Loucy (cell line): ENCODE measurements at regions not wholly inside any gene's neighbourhood (a gene's known extent, or its start where the extent isn't known, plus 50 kb on each side); places are given as distances from the start of the nearest gene placed in this dataset.
"Not testable (repeated sequence)": the region's sequence is repeated elsewhere in the genome, so short reads cannot be mapped to it uniquely, and the experiment has no call there.

Experiments
- H2AFZ ChIP-seq: fragments of 200-600 bp; sonication (generic); 2 replicates; pipeline ENCODE4 v1.6.0; 2016; ENCODE audit warnings: antibody characterized with exemption, mild to moderate bottlenecking, low read length, moderate library complexity
- H3F3A ChIP-seq: fragments of 200-600 bp; 2 replicates; pipeline ENCODE4 v1.6.0; 2016; ENCODE audit warnings: antibody characterized with exemption, low read depth, mild to moderate bottlenecking
- H3K27me3 ChIP-seq: fragments of 200-600 bp; sonication (generic); 2 replicates; pipeline ENCODE4 v1.6.1; 2014; ENCODE audit warnings: low read length, mild to moderate bottlenecking; ENCODE audit not compliant: insufficient read depth, poor library complexity, severe bottlenecking
- H3K36me3 ChIP-seq: fragments of 200-600 bp; sonication (generic); 2 replicates; pipeline ENCODE4 v1.6.1; 2016; ENCODE audit warnings: low read length; ENCODE audit not compliant: insufficient read depth
- H3K4me1 ChIP-seq: fragments of 200-600 bp; sonication (generic); 2 replicates; pipeline ENCODE4 v1.5.1; 2014; ENCODE audit warnings: low read length, mild to moderate bottlenecking; ENCODE audit not compliant: insufficient read depth, poor library complexity, severe bottlenecking
- H3K4me2 ChIP-seq: fragments of 200-600 bp; sonication (generic); 2 replicates; pipeline ENCODE4 v1.6.0; 2014; ENCODE audit warnings: antibody characterized with exemption, low read length, low read depth, mild to moderate bottlenecking; ENCODE audit not compliant: poor library complexity, severe bottlenecking
- H3K4me3 ChIP-seq: fragments of 200-600 bp; sonication (generic); 2 replicates; pipeline ENCODE4 v1.5.1; 2014; ENCODE audit warnings: low read length, mild to moderate bottlenecking, mixed read lengths; ENCODE audit not compliant: poor library complexity, severe bottlenecking
- H3K79me2 ChIP-seq: fragments of 200-600 bp; sonication (generic); 2 replicates; pipeline ENCODE4 v1.6.1; 2014; ENCODE audit warnings: low read length; ENCODE audit not compliant: insufficient read depth
- H3K9ac ChIP-seq: fragments of 200-600 bp; sonication (generic); 2 replicates; pipeline ENCODE4 v1.6.0; 2014; ENCODE audit warnings: mild to moderate bottlenecking, low read depth, low read length, moderate library complexity; ENCODE audit not compliant: poor library complexity, severe bottlenecking
- H3K9me2 ChIP-seq: fragments of 200-600 bp; sonication (generic); replicated peaks from 2 replicates; pipeline ENCODE4 v1.6.1; 2016; ENCODE audit warnings: low read depth, low read length, mixed read lengths
- H3K9me3 ChIP-seq: fragments of 200-600 bp; sonication (generic); 2 replicates; pipeline ENCODE4 v1.6.1; 2014; ENCODE audit warnings: mild to moderate bottlenecking, antibody characterized with exemption, low read length, low read depth; ENCODE audit not compliant: insufficient read depth
- H4K20me1 ChIP-seq: fragments of 200-600 bp; sonication (generic); 2 replicates; pipeline ENCODE4 v1.6.0; 2014; ENCODE audit warnings: antibody characterized with exemption, low read length, mild to moderate bottlenecking; ENCODE audit not compliant: insufficient read depth, poor library complexity, severe bottlenecking
- CTCF ChIP-seq: fragments of 200-600 bp; sonication (generic); conservative IDR thresholded peaks from 2 replicates; pipeline ENCODE4 v1.5.1; 2014; ENCODE audit warnings: mild to moderate bottlenecking, antibody characterized with exemption, low read length
- EZH2phosphoT487 ChIP-seq: fragments of 200-600 bp; IDR thresholded peaks from 2 replicates; pipeline ENCODE4 v1.6.1; 2018; ENCODE audit warnings: antibody characterized with exemption, mild to moderate bottlenecking, moderate library complexity, borderline replicate concordance

DNA sequence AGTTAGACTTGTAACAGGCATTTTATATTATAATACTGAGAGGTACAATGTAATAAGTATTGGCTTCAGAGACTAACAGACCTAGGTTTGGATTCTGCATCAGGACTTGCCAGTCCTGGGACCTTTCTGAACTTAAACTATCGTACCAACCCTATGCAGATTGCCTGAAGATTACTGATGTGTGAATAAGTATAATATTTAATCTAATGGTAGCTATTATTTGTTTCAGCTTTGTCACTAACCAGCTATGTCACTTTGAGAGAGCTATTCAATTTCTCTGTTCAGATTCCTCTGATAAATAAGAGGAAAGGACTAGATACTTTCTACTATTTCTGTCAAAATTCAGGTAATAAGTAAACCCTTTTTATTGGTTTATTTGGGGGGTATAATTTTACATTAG, 184.4 kb upstream of the NECTIN3 start:
- Histone ChIP-seq H3K4me3 (no peak overlapping the region), H3K36me3 (no peaks in the 10 kb centered on the region), H3K9me2 (no peaks in the 10 kb centered on the region), H3F3A (no peaks in the 10 kb centered on the region), H3K9ac (no peak overlapping the region), H3K79me2 (no peaks in the 10 kb centered on the region), H3K4me1 (no peaks in the 10 kb centered on the region), H2AFZ (no peak overlapping the region), H3K9me3 (no peaks in the 10 kb centered on the region), H4K20me1 (no peaks in the 10 kb centered on the region), H3K4me2 (no peak overlapping the region), H3K27me3 (no peaks in the 10 kb centered on the region)
- TF ChIP-seq EZH2phosphoT487: no peak
- no peak for TF ChIP-seq CTCF

GRCh38 chr3:110888625-110889375, 182.8 kb upstream of the NECTIN3 start:
- H2AFZ ChIP-seq, H3K4me3 ChIP-seq, H3K9ac ChIP-seq: not testable (repeated sequence)

DNA sequence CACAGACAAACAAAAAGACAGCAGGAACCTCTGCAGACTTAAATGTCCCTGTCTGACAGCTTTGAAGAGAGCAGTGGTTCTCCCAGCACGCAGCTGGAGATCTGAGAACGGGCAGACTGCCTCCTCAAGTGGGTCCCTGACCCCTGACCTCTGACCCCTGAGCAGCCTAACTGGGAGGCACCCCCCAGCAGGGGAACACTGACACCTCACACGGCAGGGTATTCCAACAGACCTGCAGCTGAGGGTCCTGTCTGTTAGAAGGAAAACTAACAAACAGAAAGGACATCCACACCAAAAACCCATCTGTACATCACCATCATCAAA, 182.3 kb upstream of the NECTIN3 start:
- H3K9ac ChIP-seq, H3K9me3 ChIP-seq, H3K9me2 ChIP-seq, H3F3A ChIP-seq, H4K20me1 ChIP-seq, H3K4me2 ChIP-seq, H3K27me3 ChIP-seq, H3K4me1 ChIP-seq, H3K79me2 ChIP-seq, H3K4me3 ChIP-seq, H2AFZ ChIP-seq, H3K36me3 ChIP-seq: not testable (repeated sequence)

More at GRCh38 chr3:110888625-110889375, 182.8 kb upstream of the NECTIN3 start:
- H3K36me3 ChIP-seq, H3K4me2 ChIP-seq, H3K4me1 ChIP-seq, H3K9me3 ChIP-seq, H3K9me2 ChIP-seq, H4K20me1 ChIP-seq, H3F3A ChIP-seq, H3K79me2 ChIP-seq, H3K27me3 ChIP-seq: not testable (repeated sequence)

DNA sequence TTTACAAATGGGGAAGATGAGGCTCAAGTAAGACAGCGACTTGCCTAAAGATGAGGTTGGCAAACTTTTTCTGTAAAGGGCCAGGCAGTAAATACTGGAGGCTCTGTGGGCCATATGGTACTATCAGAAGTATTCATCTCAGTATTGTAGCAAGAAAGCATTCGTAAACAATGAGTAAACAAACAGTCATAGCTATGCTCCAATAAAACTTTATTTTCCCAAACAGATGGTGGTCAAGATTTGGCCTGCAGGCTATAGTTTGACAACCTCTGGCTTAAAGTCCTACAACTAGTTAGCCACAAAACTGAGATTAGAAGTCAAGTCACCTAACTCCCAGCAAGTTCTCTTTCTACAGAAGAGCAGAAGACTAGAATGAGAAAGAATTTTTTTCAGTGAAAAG, 177.0 kb upstream of the NECTIN3 start:
- TF ChIP-seq EZH2phosphoT487: no peak
- no peak for TF ChIP-seq CTCF

More for the DNA sequence above, 177.0 kb upstream of the NECTIN3 start:
- Histone ChIP-seq H3K4me1 (no peaks in the 10 kb centered on the region), H3K9ac (no peak overlapping the region), H3K27me3 (no peaks in the 10 kb centered on the region), H4K20me1 (no peaks in the 10 kb centered on the region), H3K4me3 (no peak overlapping the region), H3F3A (no peaks in the 10 kb centered on the region), H3K9me3 (no peaks in the 10 kb centered on the region), H3K4me2 (no peak overlapping the region), H3K36me3 (no peaks in the 10 kb centered on the region), H3K9me2 (no peaks in the 10 kb centered on the region), H2AFZ (no peak overlapping the region), H3K79me2 (no peaks in the 10 kb centered on the region)
